ENCODE measurements at regions not wholly inside any gene's neighbourhood (a gene's known extent, or its start where the extent isn't known, plus 50 kb on each side); places are given as distances from the start of the nearest gene placed in this dataset.
A peak's percentile ranks its signal among the peaks of the same experiment; 100 is the strongest.
"Not testable (repeated sequence)": the region's sequence is repeated elsewhere in the genome, so short reads cannot be mapped to it uniquely, and the experiment has no call there.

DNA sequence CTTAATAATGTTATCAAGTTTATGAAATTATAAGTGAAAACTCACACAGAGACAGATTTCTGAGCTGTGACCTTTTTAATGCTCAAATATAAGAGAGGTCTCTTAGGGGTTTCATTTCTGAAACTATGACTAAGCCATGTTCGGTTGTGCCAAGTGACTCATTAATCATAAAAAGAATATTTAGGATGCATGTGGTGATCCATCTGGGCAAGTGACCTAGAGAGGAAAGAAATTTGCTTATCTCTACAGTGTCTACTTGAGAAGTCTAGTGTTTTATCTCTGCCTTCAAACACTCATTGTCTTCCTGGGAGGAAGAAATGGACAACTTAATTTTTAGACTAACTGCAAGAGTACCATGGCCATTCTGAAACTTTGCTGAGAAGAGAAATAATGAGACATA, 545.3 kb upstream of the GRID2 start:
- Histone ChIP-seq H3K36me3 (no peaks in the 10 kb centered on the region), H3K4me3 (no peak overlapping the region), H3K27me3 (no peaks in the 10 kb centered on the region), H3K4me1 (no peaks in the 10 kb centered on the region), H3K27ac (no peak overlapping the region), H3K9ac (ENCODE audit: low read depth in 2 of 2, low read length in 2 of 2) (no peak overlapping the region), H3K9me3 (no peaks in the 10 kb centered on the region)
- no peak for DNase-seq
- TF ChIP-seq, protein P1, sequence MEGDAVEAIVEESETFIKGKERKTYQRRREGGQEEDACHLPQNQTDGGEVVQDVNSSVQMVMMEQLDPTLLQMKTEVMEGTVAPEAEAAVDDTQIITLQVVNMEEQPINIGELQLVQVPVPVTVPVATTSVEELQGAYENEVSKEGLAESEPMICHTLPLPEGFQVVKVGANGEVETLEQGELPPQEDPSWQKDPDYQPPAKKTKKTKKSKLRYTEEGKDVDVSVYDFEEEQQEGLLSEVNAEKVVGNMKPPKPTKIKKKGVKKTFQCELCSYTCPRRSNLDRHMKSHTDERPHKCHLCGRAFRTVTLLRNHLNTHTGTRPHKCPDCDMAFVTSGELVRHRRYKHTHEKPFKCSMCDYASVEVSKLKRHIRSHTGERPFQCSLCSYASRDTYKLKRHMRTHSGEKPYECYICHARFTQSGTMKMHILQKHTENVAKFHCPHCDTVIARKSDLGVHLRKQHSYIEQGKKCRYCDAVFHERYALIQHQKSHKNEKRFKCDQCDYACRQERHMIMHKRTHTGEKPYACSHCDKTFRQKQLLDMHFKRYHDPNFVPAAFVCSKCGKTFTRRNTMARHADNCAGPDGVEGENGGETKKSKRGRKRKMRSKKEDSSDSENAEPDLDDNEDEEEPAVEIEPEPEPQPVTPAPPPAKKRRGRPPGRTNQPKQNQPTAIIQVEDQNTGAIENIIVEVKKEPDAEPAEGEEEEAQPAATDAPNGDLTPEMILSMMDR (IDR thresholded peaks at IDR 0.05): no peak
- intact Hi-C loops (cut with DNase I): no loop called here

DNA sequence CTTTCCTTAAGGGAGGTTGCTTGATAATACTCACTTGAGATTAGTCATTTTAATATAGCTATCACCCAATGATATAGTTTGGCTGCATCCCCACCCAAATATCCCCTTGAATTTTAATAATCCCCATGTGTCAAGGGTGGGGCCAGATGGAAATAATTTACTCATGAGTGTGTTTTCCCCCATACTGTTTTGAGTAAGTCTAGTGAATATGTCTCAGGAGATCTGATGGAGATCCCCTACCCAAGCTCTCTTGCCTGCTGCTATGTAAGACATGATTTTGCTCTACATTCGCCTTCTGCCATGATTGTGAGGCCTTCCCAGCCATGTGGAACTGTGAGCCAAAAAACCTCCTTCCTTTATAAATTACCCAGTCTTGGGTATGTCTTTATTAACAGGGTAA, 539.7 kb upstream of the GRID2 start:
- Histone ChIP-seq H3K36me3 (no peaks in the 10 kb centered on the region), H3K27ac (no peak overlapping the region), H3K27me3 (no peaks in the 10 kb centered on the region), H3K4me3 (no peak overlapping the region), H3K9me3 (no peaks in the 10 kb centered on the region), H3K4me1 (no peaks in the 10 kb centered on the region), H3K9ac (ENCODE audit: low read depth in 2 of 2, low read length in 2 of 2) (no peak overlapping the region)
- intact Hi-C loops (cut with DNase I): no loop called here
- TF ChIP-seq, protein P1 (IDR thresholded peaks at IDR 0.05): no peak
- DNase-seq: no peak

DNA sequence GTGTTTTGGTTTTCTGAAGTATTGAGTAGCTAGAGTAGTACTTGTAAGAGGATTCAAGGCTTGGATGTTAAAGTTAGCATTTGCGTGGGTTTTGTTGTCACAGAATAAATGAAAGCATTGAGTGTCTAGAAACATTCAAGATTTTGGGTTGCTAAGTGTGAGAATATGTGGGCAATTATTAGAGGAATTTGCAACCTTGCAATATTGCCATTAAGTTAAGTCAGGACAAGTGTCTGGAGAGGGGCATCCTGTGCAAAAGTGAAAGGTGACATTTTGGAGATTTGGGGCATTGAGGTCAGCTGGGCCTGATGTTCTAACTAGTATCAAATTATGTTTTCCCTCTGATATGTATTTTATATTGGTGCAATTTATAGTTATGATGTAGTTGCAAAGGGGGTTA, 533.9 kb upstream of the GRID2 start:
- TF ChIP-seq, protein P1 (IDR thresholded peaks at IDR 0.05): no peak
- no peaks in the 10 kb centered on the region for H3K4me1 ChIP-seq
- intact Hi-C loops (cut with DNase I): no loop called here

DNA sequence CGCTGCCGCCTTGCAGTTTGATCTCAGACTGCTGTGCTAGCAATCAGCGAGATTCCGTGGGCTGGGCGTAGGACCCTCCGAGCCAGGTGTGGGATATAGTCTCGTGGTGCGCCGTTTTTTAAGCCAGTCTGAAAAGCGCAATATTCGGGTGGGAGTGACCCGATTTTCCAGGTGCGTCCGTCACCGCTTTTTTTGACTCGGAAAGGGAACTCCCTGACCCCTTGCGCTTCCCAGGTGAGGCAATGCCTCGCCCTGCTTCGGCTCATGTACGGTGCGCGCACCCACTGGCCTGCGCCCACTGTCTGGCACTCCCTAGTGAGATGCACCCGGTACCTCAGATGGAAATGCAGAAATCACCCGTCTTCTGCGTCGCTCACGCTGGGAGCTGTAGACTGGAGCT, 512.1 kb upstream of the GRID2 start:
- H3K36me3 ChIP-seq; H3K9ac ChIP-seq (ENCODE audit: low read depth in 2 of 2, low read length in 2 of 2); H3K27me3 ChIP-seq; H3K9me3 ChIP-seq; intact Hi-C loops (cut with DNase I); H3K27ac ChIP-seq; H3K4me1 ChIP-seq: not testable (repeated sequence)
- peak; percentile 17 for DNase-seq
- H3K4me3 ChIP-seq: peak overlapping the region; percentile 28

More for the DNA sequence above, 533.9 kb upstream of the GRID2 start:
- H3K27me3 ChIP-seq: no peaks in the 10 kb centered on the region
- no peak overlapping the region for H3K9ac ChIP-seq (ENCODE audit: low read depth in 2 of 2, low read length in 2 of 2)
- H3K27ac ChIP-seq: no peak overlapping the region
- no peak overlapping the region for H3K4me3 ChIP-seq
- no peaks in the 10 kb centered on the region for H3K36me3 ChIP-seq
- DNase-seq: no peak
- no peaks in the 10 kb centered on the region for H3K9me3 ChIP-seq

DNA sequence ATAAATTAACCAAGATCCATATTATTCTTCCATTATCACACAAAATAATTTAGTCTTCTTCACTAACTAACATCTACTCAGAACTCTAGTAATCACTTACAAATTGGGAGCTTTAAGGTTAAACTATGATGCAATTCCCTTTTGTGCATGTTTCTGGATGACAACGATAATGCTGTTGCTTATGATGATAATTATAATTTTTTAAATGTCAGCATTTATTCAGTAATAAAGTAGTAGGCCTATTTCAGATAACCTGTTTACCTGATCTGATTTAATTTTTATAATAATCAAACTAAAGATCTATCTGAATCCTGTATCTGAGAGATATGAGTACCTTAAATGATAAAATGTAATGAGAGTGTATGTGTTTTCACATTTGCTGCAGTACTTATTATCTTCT, 507.8 kb upstream of the GRID2 start:
- no peaks in the 10 kb centered on the region for H3K27me3 ChIP-seq
- H3K36me3 ChIP-seq: no peaks in the 10 kb centered on the region
- no peaks in the 10 kb centered on the region for H3K9me3 ChIP-seq
- intact Hi-C loops (cut with DNase I): no loop called here
- no peak overlapping the region for H3K9ac ChIP-seq (ENCODE audit: low read depth in 2 of 2, low read length in 2 of 2)
- no peak overlapping the region for H3K27ac ChIP-seq
- TF ChIP-seq, protein P1 (IDR thresholded peaks at IDR 0.05): no peak
- no peaks in the 10 kb centered on the region for H3K4me1 ChIP-seq
- no peak overlapping the region for H3K4me3 ChIP-seq
- DNase-seq: no peak

DNA sequence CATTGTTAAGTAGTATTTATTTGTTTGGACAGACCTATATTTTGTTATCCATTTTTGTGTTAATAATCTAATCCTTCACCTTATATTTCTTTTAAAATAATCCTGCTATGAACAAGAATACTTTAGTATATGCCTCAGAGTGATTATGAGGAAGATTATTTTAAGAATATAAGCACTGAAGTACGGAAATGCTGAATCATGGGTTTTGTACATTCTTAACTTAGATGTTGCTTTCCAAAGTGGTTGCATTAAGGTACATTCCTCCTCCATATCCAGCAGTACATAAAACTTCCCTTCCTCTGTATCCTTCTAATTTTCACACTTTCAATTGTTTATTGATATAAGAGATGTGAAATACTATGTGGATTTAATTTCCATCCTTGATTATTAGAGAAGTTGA, 491.4 kb upstream of the GRID2 start:
- Histone ChIP-seq H3K27ac (no peak overlapping the region), H3K36me3 (no peaks in the 10 kb centered on the region), H3K9ac (ENCODE audit: low read depth in 2 of 2, low read length in 2 of 2) (no peak overlapping the region), H3K4me3 (no peak overlapping the region), H3K9me3 (no peaks in the 10 kb centered on the region), H3K27me3 (no peaks in the 10 kb centered on the region), H3K4me1 (no peaks in the 10 kb centered on the region)
- TF ChIP-seq, protein P1 (IDR thresholded peaks at IDR 0.05): no peak
- no peak for DNase-seq
- intact Hi-C loops (cut with DNase I): no loop called here
